H1 (cell line): ENCODE measurements at regions not wholly inside any gene's neighbourhood (a gene's known extent, or its start where the extent isn't known, plus 50 kb on each side); places are given as distances from the start of the nearest gene placed in this dataset.

Experiments
- CHD7 ChIP-seq: fragments of 300-600 bp; sonication (generic); IDR thresholded peaks from 2 replicates; pipeline ENCODE4 v1.7.1; 2012; ENCODE audit warnings: low read length, moderate library complexity, mild to moderate bottlenecking, inconsistent platforms; ENCODE audit not compliant: insufficient replicate concordance
- MAFK ChIP-seq: IDR thresholded peaks from 2 replicates; pipeline ENCODE4 v1.6.1; 2012; ENCODE audit warnings: low read depth, mild to moderate bottlenecking, improper control_type of control experiment, low read length
- RNF2 ChIP-seq: fragments of 200-900, 300-1000 bp; sonication (generic); IDR thresholded peaks from 2 replicates; pipeline ENCODE4 v1.7.1; 2016; ENCODE audit warnings: borderline replicate concordance, low read depth, mild to moderate bottlenecking, antibody characterized with exemption, low read length; ENCODE audit not compliant: poor library complexity, severe bottlenecking; ENCODE audit errors: missing control alignments

DNA sequence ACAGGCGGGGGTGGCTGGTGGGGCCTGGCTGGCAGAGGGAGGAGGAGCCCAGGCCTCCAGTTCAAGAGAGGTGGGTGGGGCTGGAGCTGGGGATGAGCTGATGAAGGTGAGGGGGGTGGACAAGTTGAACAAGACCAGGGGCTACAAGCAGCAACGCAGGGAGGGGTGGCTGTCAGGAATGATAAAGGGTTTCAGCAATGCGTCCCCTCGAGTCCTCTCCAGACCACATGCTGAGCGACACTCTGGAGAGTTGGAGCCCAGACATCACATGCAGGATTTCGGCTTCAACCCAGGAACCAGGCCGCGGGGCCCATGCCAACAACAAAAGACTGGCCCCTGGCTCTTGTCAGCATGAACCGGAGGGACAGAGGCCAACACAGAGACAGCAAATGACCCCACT is 480.3 kb downstream of the BRD1 start (continued):
- TF ChIP-seq CHD7: no peak
- TF ChIP-seq RNF2: no peak
- no peak for TF ChIP-seq MAFK
